ENCODE measurements at regions not wholly inside any gene's neighbourhood (a gene's known extent, or its start where the extent isn't known, plus 50 kb on each side); places are given as distances from the start of the nearest gene placed in this dataset.

- no peak for TF ChIP-seq FOXS1 (CRISPR knock-in tag; IDR thresholded peaks at IDR 0.05)
- TF ChIP-seq CHD2 (IDR thresholded peaks at IDR 0.05; ENCODE audit: low read length, partially characterized antibody): no peak
- no peak for TF ChIP-seq CBX2 (IDR thresholded peaks at IDR 0.05; ENCODE audit: borderline replicate concordance, low read depth)
- no peak for TF ChIP-seq EP300 (IDR thresholded peaks at IDR 0.05)
- TF ChIP-seq HES2 (IDR thresholded peaks at IDR 0.05): no peak
- TF ChIP-seq GATA3 (IDR thresholded peaks at IDR 0.05; ENCODE audit: borderline replicate concordance): no peak
- TF ChIP-seq HDAC2 (IDR thresholded peaks at IDR 0.05): no peak
Measured at GRCh38 chr1:101723415-101723814, 273.3 kb downstream of the OLFM3 start (continued).

- Histone ChIP-seq H3K4me1 (no peaks in the 10 kb centered on the region), H3K4me2 (no peak overlapping the region), H3K27ac (no peak overlapping the region), H3K4me3 (no peak overlapping the region), H3K9me3 (no peaks in the 10 kb centered on the region)
- DNase-seq (ENCODE audit: low read depth in 1 of 2, low spot score in 1 of 2) (no peak), FAIRE-seq (no peak), ATAC-seq (no peak)
- 26% methylated on average over 5 of the region's 5 CpGs for WGBS (ENCODE audit: missing lambda C conversion rate)
- ChIA-PET POLR2A (no interaction called here), CTCF (no interaction called here)
- TF ChIP-seq HOXA7 (CRISPR knock-in tag; IDR thresholded peaks at IDR 0.05) (no peak), EP300 (IDR thresholded peaks at IDR 0.05) (no peak), ZNF302 (CRISPR knock-in tag; IDR thresholded peaks at IDR 0.05) (no peak)
Measured at GRCh38 chr1:101728029-101728428, 268.7 kb downstream of the OLFM3 start.

- 51% methylated on average over 2 of the region's 2 CpGs for WGBS (ENCODE audit: missing lambda C conversion rate)
- CTCF ChIA-PET: interaction anchor here (0.6 kb wide), 1 partner anchor 537 kb away, joined by 3 read pairs; no protein-coding TSS in a partner anchor
Measured at GRCh38 chr1:101730559-101730958, 266.2 kb downstream of the OLFM3 start.

More at GRCh38 chr1:101730559-101730958, 266.2 kb downstream of the OLFM3 start:
- H3K4me2 ChIP-seq: no peak overlapping the region
- TF ChIP-seq EHMT2 (IDR thresholded peaks at IDR 0.05; ENCODE audit: low read depth): no peak
- no peak for TF ChIP-seq HMGXB4 (CRISPR knock-in tag; IDR thresholded peaks at IDR 0.05; ENCODE audit: borderline replicate concordance)
- TF ChIP-seq ZFP36 (IDR thresholded peaks at IDR 0.05; ENCODE audit: borderline replicate concordance, partially characterized antibody): no peak
- no peak for TF ChIP-seq JUN (IDR thresholded peaks at IDR 0.05)
- TF ChIP-seq E2F6 (IDR thresholded peaks at IDR 0.05; ENCODE audit: borderline replicate concordance, low read depth): no peak
- TF ChIP-seq CTCF (IDR thresholded peaks at IDR 0.05): no peak
- no peak for TF ChIP-seq RARB (CRISPR knock-in tag; IDR thresholded peaks at IDR 0.05)
- no peak for TF ChIP-seq MAZ (IDR thresholded peaks at IDR 0.05; ENCODE audit: borderline replicate concordance, low read depth, low read length)
- TF ChIP-seq HES2 (IDR thresholded peaks at IDR 0.05): no peak
- TF ChIP-seq CEBPB (IDR thresholded peaks at IDR 0.05): no peak
- TF ChIP-seq MYC (IDR thresholded peaks at IDR 0.05; ENCODE audit: borderline replicate concordance, low read length): no peak
- no peak for TF ChIP-seq RFX5 (IDR thresholded peaks at IDR 0.05)
- TF ChIP-seq ZC3H11A (IDR thresholded peaks at IDR 0.05): no peak
- ATAC-seq (no peak), DNase-seq (ENCODE audit: low read depth in 1 of 2, low spot score in 1 of 2) (no peak), FAIRE-seq (no peak)
- H3K4me1 ChIP-seq: no peaks in the 10 kb centered on the region
- H3K4me3 ChIP-seq: no peak overlapping the region
- H3K27ac ChIP-seq: no peak overlapping the region
- POLR2A ChIA-PET: no interaction called here
- no peaks in the 10 kb centered on the region for H3K9me3 ChIP-seq

Data from A549 (cell line).